8988T (cell line): ENCODE measurements at regions not wholly inside any gene's neighbourhood (a gene's known extent, or its start where the extent isn't known, plus 50 kb on each side); places are given as distances from the start of the nearest gene placed in this dataset.
"Not testable (repeated sequence)": the region's sequence is repeated elsewhere in the genome, so short reads cannot be mapped to it uniquely, and the experiment has no call there.

Source experiments
- DNase-seq: peaks from one replicate; pipeline ENCODE4 v3.0.0; 2011

GRCh38 chr9:104195142-104195541 is 101.0 kb downstream of the SMC2 start:
- not testable (repeated sequence) for DNase-seq

DNA sequence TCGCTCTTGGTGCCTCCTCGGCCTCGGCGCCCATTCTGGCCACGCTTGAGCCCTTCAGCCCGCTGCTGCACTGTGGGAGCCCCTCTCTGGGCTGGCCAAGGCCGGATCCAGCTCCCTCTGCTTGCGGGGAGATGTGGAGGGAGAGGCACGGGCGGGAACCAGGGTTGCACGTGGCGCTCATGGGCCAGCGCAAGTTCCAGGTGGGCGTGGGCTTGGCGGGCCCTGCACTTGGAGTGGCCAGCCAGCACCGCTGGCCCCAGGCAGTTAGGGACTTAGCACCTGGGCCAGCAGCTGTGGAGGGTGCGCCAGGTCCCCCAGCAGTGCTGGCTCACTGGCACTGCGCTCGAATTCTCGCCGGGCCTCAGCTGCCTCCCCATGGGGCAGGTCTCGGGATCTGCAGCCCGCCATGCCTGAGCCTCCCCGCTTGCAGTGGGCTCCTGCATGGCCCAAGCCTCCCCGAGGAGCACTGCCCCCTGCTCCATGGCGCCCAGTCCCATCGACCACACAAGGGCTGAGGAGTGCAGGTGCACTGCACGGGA is 106.4 kb downstream of the SMC2 start:
- no peak for DNase-seq

DNA sequence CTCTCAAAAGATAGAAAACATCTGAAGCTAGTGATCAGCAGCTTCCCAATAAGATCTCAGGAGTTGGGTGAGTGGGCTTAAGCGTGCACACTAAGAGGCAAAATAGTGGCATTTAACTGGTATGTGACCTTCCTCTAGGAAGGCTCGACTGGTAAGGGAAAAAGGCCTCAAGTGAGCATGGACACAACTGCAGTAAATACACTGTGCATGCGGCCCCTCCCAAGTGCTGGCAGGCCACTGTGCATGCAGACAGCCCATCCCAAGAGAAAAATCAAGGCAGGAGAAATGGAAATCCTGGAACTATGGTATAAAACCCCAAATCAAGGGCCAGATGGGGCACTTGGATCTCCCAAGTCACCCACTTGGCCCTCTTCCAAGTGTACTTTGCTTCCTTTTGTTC is 112.7 kb downstream of the SMC2 start:
- DNase-seq: no peak

DNA sequence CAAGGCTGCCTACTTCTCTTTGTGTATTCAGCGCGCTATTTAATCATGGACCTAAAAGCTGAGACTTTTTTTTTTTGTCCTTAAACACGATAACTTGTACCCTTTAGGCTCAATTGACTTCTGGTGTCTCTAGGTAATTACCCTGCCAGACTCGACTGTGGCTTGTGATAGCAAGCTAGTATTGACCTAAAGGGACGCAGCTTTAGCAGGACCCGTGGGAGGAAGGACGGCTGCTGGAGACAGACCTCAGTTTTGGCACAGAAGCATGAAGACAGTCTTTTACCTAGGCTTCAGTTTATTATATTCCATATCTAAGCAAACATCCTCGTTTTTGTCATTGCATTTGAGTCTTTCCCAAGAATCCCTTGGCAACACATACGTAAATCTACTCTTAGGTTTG is 115.3 kb downstream of the SMC2 start:
- DNase-seq: no peak

DNA sequence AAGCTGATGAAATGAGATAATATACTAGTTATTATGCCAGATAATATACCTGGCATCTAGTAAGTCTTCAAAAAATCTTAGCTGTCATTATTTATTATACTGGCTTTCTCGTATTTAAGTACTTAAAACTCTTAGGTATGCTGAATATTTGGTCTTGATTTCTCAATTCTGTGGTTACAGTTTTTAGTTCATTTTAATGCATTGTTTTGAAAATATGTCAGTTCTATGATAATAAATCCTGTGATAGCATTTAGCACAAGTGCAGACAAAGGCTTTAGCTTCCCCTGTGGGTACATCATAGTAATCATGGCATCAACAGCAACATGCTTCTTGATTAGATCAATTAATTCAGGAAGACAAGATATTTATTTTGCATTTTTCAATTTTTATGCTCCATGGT is 133.0 kb downstream of the SMC2 start:
- no peak for DNase-seq

GRCh38 chr9:104232781-104233341 is 138.8 kb downstream of the SMC2 start:
- DNase-seq: peak; percentile 11

GRCh38 chr9:104233366-104233765 is 139.3 kb downstream of the SMC2 start:
- DNase-seq: no peak

DNA sequence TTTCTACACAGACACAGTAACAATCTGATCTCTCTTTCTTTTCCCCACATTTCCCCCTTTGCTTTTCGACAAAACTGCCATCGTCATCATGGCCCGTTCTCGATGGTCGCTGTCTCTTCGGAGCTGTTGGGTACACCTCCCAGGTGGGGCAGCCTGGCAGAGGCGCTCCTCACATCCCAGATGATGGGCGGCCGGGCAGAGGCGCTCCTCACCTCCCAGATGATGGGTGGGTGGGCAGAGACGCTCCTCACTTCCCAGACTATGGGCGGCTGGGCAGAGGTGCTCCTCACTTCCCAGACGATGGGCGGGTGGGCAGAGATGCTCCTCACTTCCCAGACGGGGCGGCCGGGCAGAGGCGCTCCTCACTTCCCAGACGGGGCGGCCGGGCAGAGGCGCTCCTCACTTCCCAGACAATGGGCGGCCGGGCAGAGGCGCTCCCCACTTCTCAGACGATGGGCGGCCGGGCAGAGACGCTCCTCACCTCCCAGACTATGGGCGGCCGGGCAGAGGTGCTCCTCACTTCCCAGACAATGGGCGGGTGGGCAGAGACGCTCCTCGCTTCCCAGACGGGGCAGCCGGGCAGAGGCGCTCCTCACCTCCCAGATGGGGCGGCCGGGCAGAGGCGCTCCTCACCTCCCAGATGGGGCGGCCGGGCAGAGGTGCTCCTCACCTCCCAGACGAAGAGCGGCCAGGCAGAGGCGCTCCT is 140.7 kb downstream of the SMC2 start:
- not testable (repeated sequence) for DNase-seq

DNA sequence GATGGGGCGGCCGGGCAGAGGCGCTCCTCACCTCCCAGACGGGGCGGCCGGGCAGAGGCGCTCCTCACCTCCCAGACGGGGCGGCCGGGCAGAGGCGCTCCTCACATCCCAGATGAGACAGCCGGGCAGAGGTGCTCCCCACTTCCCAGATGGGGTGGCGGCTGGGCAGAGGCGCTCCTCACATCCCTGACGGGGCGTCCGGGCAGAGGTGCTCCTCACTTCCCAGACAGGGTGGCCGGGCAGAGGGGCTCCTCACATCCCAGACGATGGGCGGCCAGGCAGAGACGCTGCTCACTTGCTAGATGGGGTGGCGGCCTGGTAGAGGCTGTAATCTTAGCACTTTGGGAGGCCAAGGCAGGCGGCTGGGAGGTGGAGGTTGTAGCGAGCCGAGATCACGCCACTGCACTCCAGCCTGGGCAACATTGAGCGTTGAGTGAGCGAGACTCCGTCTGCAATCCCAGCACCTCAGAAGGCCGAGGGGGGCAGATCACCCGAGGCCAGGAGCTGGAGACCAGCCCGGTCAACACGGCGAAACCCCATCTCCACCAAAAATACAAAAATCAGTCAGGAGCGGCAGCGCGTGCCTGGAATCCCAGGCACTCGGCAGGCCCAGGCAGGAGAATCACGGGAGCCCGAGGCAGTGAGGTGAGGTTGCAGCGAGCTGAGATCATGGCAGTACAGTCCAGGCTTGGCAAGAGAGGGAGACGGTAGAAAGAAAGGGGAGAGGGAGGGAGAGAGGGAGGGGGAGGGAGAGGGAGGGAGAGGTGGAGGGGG is 141.4 kb downstream of the SMC2 start:
- not testable (repeated sequence) for DNase-seq

DNA sequence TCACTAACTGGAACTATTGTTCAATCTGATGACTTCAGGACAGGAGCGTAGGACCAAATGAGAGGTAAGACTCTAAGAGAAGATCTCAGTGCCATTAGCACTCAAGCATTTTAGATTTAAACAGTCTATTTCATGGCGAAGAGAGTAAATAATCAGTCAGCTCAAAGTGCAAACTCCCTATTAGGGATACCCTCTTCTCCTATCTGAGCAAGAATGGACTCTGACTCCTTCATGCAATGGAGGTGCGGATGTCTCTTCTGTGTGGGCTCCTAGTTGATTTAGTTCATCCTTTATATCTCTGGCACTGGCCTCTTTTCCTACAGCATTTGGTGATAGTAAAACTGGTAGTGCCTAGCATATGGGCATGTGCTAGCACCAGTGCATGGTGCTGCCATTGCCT is 144.6 kb downstream of the SMC2 start:
- no peak for DNase-seq

GRCh38 chr9:104240890-104241289 is 146.8 kb downstream of the SMC2 start:
- DNase-seq: no peak

- no peak for DNase-seq
Measured at GRCh38 chr9:104245925-104246324, 151.8 kb downstream of the SMC2 start.

DNA sequence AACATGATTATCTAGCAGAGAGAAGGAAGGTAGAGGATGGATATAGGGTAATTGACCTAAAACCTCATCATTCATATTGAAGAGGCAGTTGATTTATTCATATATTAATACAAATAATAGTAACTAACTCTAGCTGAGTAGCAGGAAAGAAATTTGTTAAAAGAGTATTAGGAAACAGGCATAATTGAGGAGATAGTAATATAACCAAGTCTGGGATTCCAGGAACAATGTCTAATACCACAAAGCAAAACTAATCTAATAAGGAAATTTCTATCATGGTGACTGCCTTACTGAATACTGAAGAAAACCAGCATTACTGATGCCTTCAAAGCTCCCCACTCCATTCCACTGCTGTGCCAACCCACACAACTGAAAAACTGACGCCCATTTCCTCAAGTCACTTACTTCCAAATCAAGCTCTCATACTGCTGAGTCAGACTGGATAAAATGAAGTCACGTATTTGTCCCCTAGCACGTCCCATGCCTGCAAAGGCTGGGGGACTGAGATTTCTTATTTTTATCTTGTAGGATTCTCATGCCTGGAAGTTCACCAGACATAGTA is 153.9 kb downstream of the SMC2 start:
- DNase-seq: no peak

DNA sequence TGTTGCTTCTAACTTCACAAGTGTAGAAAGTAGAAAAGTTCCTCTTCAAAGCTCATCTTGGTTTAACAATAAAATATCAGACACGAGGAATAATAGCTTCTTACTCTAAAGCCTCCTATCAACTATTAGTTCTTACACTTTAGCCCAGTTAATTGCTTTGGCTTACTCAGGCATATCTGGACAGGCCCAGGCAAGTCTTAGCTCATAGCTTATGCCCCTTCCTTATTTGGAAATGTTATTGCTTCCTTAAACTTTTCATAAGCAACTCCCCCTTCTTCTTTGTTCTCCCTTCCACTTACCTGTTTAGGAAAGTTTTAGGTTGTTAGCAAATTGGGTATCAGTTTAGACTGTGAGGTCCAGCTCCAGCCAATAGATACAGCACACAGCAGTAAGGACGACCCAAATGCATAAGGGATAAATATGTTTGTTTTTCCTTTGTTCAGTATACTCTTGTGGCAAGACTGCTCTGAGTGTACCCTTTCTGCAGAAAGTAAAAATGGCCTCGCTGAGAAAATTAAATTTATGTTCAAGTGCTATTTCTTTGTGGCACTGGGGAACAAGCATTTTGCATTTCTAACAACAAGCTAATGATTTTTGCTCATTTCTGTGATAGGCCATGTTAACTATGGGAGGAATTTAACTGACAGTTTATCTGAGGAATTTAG is 162.1 kb downstream of the SMC2 start:
- no peak for DNase-seq

GRCh38 chr9:104256696-104257062 is 162.6 kb downstream of the SMC2 start:
- no peak for DNase-seq

GRCh38 chr9:104258296-104259011 is 164.3 kb downstream of the SMC2 start:
- no peak for DNase-seq

- DNase-seq: no peak
Measured at GRCh38 chr9:104260004-104260403, 165.9 kb downstream of the SMC2 start.

DNA sequence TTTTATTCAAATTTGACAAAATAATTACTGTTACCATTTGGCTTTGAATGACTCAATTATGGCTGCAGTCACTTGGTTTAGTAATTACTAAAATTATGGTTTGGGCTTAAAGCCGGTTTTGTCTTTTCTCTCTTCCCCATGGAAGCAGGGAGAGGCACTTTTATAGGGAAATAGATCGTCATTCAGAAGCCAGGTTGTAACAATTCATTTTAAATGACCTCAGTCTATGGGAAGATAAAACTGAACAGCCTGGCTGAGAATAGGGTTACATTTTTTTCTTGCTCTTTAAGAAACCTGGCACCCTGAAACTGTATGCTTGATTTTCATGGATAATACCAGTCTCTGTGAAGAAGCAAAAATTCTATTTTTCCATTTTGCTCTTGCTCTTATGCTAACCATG is 169.8 kb downstream of the SMC2 start:
- DNase-seq: no peak

DNA sequence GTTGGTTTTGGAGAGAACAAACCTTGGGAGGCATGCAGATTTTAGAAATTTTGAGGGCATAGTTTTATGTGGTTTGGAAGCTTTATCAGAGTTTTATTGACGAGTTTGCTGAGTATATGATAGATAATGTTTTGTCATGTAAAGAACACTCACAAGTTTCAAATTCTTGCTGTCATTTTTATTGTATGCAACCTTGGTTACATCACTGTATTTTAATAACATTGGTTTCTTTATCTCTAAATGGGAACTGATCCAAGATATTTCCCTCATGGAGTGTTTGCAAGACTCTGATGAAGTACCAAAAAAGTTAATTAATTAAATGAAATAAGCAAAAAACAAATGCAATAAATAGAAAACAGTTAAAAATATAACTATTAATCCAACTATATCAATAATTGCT is 170.3 kb downstream of the SMC2 start:
- DNase-seq: no peak

- no peak for DNase-seq
Measured at GRCh38 chr9:104269374-104269773, 175.3 kb downstream of the SMC2 start.

DNA sequence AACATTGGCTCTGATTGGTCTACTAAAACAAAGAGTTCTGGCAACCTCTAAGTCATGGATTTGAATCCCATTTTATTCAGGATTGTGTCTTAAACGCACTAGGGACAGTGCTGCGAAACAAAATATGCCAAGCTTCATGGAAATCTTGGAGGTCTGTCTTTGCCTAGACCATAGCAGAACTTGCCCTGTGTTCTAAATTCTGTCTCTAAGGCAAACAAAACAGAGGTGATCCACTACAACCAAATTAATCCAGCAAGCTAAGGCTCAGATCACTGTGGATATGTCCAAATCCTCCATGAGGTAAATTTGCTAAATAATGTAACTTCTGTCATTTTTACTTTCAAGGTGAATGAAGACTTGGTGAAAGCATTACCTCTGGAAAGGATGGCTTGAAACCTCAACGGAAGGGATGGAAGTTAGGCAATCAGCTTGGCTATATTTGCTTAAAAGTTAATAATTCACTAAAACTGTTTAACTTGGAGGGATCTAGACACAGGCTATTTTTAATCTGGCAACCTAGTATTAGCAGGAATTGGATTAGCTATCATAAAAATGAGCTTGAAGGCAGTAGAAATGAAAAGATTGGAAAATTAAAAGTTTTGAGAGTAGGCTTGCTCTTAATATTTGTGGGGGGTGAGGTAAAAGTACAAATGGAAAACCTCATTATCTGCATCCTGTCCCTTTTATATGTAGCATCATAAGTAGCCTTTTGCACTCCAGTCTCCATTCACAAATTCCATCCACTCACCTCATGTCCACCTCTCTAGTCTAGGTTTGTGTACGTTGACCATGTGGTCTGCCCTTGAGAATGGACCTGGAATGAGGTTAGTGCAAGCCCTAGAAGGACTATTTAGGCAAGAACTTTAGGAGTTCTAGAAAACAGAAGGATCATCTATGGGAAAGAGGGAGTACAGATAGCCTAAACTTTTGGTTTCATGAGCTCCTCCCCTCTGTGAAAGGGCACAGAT is 176.2 kb downstream of the SMC2 start:
- DNase-seq: no peak
